ENCODE measurements at regions not wholly inside any gene's neighbourhood (a gene's known extent, or its start where the extent isn't known, plus 50 kb on each side); places are given as distances from the start of the nearest gene placed in this dataset.
"Not testable (repeated sequence)": the region's sequence is repeated elsewhere in the genome, so short reads cannot be mapped to it uniquely, and the experiment has no call there.

DNA sequence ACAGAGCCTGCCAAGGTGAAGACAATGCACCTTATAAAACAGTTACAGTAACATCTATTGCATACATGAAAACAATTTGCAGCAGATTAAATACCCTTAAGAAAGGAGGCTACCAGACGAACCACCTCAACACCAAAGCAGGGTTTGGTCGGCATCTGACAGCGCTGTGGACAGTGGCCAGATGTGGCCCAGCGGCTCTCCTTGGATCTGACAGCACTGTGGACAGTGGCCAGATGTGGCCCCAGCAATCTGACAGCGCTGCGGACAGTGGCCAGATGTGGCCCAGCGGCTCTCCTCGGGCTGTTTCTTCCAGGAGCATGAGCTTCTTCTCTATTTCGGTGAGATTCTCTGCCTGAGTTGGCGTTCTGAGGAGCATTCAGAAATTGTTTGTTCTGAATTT is 211.6 kb downstream of the ANKRD30B start:
- TF ChIP-seq POLR2A (IDR thresholded peaks at IDR 0.05; ENCODE audit: low read length) = no peak
- TF ChIP-seq GATA1 (IDR thresholded peaks at IDR 0.05; ENCODE audit: low read depth, low read length) = no peak
- DNase-seq = no peak

DNA sequence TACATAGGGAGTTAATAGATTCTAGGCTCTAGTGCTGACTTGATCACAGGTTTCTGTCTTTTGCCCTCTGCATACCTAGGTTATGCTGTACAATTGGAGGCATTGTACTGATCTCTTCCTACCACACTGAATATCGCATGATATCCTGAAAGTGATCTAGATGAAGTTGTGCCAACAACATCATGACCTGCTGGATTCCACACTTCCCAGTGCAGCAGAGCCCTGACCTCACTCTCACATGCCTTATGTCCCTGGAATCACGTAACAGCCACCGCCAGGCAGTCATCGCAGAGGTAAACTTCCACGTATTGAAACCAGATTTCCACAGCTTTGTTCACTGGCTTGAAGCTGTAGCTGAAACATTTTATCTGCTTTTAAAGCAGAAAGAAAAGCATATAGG is 214.0 kb downstream of the ANKRD30B start:
- TF ChIP-seq GATA1 (IDR thresholded peaks at IDR 0.05; ENCODE audit: low read depth, low read length) = no peak
- TF ChIP-seq POLR2A (IDR thresholded peaks at IDR 0.05; ENCODE audit: low read length) = no peak

DNA sequence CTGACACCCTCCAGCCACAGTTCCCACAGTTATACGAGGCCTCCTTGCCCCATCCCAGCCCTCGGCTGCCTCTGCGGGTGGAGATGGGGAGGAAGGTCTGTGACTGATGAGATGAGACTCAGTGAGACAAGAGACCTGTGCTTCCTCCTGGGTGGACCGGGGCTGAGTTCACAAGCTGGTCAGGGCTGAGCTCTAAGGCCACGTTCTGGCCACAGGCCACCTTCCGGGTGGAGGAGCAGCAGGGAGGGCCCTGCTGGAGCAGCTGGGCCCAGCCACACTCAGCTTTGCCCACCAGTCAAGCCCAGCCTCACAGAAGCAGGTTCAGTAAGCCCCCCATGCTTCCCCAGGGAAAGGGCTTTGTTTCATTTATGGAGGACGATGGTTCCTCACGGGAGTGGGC is 214.7 kb downstream of the ANKRD30B start:
- no peak for TF ChIP-seq POLR2A (IDR thresholded peaks at IDR 0.05; ENCODE audit: low read length)
- no peak for TF ChIP-seq GATA1 (IDR thresholded peaks at IDR 0.05; ENCODE audit: low read depth, low read length)
- no peak for DNase-seq

More for the DNA sequence above, 214.0 kb downstream of the ANKRD30B start:
- DNase-seq = no peak

DNA sequence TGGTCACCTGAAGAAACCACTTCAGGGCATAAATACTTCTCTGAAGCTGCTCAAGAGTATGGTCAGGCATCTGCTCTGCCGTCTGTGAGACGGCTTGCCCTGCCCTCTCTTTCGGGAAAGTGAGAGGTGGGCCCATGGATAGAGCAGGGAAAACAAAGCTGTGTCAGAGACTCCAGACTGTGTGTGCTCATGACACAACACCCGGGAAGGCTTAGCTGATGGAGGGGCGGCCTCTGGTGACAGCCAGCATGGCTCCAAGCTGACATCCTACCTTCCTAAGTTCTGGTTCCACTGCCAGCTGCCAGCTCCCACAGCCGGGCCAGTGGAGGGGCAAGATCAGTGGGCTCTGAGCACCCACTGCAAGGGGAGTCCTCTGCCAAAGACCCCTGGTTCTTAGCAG is 215.3 kb downstream of the ANKRD30B start:
- no peak for TF ChIP-seq POLR2A (IDR thresholded peaks at IDR 0.05; ENCODE audit: low read length)
- TF ChIP-seq GATA1 (IDR thresholded peaks at IDR 0.05; ENCODE audit: low read depth, low read length) = no peak
- no peak for DNase-seq

DNA sequence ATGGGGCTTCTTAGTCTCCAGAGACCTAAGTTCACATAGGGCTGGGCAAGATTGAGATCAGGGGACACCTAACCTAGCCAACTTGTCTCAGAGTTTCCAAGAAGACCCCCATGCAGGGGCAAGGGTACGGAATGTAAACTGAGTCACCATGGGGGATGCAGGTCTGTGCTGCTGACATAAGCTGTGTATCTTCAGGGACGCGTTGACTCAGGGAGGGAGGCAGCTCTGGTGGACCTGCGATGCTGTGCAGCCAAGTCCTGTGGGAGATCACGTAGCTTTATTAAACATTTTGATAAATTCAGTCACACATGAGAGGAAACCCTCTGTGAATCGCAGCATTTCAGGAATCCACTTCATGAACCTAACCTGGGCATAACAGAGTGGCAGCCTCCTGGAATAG is 216.0 kb downstream of the ANKRD30B start:
- no peak for DNase-seq
- TF ChIP-seq POLR2A (IDR thresholded peaks at IDR 0.05; ENCODE audit: low read length) = no peak
- TF ChIP-seq GATA1 (IDR thresholded peaks at IDR 0.05; ENCODE audit: low read depth, low read length) = no peak

DNA sequence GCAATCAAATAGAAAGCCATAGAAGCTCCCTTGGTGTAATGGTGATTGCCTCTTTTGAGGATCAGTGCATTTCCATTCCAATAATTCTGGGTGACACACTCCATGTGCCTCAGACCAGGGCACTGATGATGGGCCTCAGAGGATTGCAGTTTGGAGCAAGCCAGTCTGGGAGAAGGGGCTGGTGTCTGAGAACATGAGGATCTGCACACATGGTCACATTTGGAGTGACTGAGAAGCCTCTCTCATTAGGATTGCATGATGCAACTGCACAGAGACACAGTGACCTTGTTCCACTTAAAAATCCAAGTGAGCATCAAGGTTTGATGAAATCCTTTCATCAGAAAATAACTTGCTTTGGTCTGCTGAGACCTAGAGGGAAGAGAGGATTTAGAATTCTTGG is 216.4 kb downstream of the ANKRD30B start:
- DNase-seq = no peak
- TF ChIP-seq GATA1 (IDR thresholded peaks at IDR 0.05; ENCODE audit: low read depth, low read length) (no peak), POLR2A (IDR thresholded peaks at IDR 0.05; ENCODE audit: low read length) (no peak)

DNA sequence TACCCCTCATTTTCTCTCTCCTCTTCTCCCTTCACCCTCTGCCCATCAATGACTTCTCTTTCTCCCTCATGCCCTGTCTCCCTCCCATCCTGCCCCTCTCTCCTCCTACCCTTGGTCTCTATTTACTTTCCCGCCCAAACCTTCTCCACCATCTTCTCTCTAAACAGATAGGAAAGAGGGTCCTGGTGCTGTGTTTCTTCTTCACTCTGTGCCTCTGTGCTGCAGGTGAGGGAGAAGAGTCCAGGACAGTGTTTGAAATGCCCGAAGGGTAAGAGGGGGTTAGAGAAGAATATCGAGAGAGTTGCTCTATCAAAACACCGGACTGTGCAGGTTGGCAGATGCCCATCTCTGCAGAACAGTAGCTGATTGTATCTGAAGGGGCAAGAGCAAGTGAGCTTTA is 217.0 kb downstream of the ANKRD30B start:
- not testable (repeated sequence) for DNase-seq

DNA sequence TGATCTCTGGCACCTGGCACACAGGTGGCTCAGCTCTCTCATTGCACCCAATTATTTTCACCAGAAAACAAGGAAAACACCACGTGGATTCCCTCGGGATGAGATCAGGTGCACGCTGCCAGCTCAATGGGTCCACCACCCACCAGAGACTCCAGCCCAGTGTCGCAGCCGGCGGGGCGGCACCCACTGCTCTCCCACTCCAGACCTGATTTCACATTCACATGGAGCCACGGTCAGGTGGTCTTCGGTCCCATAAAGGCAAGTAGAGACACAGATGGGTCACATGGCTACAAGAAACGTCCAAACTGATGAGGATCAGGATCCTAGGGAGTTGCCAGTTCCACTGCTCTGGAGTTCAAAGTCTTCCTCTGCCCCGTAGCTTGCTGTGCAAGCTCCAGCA is 217.6 kb downstream of the ANKRD30B start:
- no peak for DNase-seq
- TF ChIP-seq POLR2A (IDR thresholded peaks at IDR 0.05; ENCODE audit: low read length) = no peak

DNA sequence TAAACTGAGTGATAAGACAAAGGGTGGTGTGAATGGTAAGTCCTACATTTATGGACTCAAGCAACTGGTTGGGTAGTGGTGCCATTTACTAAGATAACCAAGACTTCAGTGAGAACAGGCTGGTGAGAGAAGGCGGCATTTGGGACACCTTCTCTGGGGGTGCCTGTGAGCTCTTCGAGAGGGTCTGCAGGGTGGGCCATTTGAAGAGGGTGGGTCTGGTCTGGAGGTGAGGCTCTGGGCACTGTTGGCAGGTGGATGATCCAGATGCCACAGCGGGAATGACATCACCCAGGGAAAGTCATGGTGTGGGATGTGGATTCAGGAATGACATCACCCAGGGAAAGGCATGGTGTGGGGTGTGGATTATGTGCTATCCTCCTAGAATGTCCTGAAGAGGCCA is 219.3 kb downstream of the ANKRD30B start:
- DNase-seq = not testable (repeated sequence)

DNA sequence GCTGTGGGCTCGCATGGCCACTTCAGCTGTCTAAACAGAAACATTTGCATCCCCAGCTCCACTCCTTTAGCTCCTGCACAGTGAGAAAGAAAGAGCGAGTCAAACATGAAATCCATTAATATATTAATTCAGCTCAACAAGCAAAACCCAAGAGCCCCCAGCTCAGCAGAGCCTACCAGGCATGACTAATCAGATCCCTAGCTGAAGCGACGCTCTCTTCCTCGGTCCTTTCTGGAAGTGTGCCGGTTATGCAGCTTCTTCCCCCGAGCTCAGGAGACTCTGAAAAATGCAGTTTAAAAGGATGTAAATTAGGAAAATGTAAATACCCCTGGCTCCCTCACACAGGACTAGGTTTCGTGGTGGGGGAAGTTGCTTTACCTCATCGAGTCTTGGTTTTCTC is 221.5 kb downstream of the ANKRD30B start:
- DNase-seq = no peak

DNA sequence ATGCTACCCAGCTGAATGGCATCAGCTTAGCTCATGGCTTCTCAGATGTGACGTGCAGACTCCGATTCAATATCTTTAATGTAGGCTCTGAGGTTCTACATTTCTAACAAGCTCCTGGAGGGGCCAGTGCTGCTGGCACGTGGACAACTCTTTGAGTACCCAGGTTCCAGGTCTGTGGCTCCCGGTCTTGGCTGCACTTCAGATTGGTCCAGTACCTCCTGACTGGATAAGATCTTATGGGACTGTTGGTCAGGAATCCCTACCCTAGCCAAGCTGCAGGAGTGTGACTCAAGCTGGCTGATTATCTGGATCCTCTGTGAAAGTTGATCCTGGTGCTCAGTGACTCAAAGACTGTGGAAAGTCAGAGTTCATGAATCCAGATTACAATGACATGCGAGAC is 222.1 kb downstream of the ANKRD30B start:
- DNase-seq = no peak
- TF ChIP-seq POLR2A (IDR thresholded peaks at IDR 0.05; ENCODE audit: low read length) (no peak), GATA1 (IDR thresholded peaks at IDR 0.05; ENCODE audit: low read depth, low read length) (no peak)

More for the DNA sequence above, 221.5 kb downstream of the ANKRD30B start:
- TF ChIP-seq POLR2A (IDR thresholded peaks at IDR 0.05; ENCODE audit: low read length) (no peak), GATA1 (IDR thresholded peaks at IDR 0.05; ENCODE audit: low read depth, low read length) (no peak)

DNA sequence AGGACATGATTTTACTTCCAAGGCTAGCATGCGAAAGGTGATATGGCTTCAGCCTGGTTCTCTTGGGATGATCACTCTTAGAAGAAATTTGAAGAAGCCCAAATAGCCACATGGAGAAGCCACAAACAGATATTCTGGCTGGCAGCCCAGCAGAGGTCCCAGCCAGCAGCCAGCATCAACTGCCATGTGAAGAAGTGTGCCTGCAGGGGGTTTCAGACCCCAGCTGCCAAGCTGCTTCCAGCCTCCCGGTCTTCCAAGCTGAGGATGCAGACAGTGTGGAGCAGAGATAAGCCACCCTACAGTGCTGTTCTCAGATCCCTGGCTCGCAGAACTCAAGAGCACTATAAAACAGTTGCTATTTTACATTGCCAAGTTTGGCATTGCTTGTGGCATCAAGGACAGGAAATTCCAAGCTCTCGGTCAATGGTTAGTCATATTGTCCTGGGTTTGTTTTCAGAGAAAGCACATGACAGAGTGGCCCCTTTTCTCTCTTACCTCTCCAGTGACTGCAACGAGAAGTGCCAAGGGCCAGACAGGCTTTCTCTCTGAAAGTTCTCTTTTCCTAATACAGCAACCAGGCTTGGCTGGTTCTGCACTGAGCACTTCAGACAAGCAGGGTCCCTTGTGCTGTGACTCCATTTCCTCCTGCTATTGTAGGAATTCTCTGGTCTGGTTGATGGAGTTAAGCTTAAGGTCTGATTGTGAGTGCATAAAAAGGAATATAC is 223.7 kb downstream of the ANKRD30B start:
- no peak for DNase-seq
- TF ChIP-seq GATA1 (IDR thresholded peaks at IDR 0.05; ENCODE audit: low read depth, low read length) = no peak
- no peak for TF ChIP-seq POLR2A (IDR thresholded peaks at IDR 0.05; ENCODE audit: low read length)

DNA sequence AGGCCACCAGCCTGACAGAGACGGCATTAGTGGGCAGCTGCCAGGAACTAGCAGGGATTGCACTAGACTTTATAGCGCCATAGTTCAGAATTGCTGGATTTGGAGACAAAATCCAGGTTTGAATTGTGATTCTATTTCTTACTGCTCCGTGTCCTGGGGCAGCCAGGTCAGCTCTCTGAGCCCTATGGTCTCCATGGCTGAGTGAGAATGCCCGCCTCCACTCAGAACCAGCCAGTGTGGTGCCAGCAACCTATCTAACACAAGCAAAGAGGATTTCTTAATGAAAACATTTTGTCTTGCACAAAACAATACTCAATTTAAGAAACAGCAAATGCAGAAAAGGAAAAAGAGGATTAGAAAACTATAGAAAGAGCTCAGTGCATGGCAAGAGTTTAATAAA is 225.4 kb downstream of the ANKRD30B start:
- not testable (repeated sequence) for DNase-seq

DNA sequence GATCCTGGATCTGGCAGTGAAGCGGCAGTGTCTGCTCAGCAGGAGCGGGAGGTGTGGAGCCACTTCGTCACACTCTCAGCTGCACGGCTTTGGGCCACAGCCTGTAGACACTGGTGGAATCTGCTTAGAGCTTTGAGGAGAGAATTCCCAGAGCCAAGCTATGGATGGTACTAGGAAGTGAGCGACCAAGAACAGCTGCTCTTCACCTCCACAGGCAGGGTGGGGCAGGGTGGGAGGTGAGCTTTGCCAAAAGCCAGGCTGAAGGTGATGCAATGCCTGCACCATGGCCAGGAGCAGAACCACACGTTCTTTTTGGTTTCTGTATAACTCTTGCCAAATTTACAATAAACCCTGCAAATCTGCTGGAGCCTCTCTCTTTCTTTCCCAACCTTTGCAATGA is 226.1 kb downstream of the ANKRD30B start:
- no peak for DNase-seq

DNA sequence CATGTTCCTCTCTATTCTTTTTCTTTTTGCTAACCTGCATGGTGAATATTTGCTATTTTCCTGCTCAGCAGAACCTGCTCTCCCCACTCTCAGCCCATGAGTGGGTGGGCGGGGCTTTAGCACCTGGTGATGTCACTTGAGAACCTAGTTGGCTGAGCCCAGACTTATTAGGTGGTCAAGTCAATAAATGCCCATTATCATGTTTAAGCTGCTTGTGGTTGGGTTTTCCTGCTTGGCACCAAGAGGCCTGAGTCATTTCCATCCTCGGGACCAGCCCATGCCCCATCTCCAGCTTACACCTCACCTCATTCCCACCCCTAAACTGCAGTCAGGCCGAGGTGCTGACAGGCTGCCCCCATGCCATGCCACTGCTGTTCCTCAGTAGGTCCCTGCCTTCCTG is 226.6 kb downstream of the ANKRD30B start:
- TF ChIP-seq POLR2A (IDR thresholded peaks at IDR 0.05; ENCODE audit: low read length) (no peak), GATA1 (IDR thresholded peaks at IDR 0.05; ENCODE audit: low read depth, low read length) (no peak)
- no peak for DNase-seq

More for the DNA sequence above, 226.1 kb downstream of the ANKRD30B start:
- TF ChIP-seq POLR2A (IDR thresholded peaks at IDR 0.05; ENCODE audit: low read length) = no peak
- no peak for TF ChIP-seq GATA1 (IDR thresholded peaks at IDR 0.05; ENCODE audit: low read depth, low read length)

DNA sequence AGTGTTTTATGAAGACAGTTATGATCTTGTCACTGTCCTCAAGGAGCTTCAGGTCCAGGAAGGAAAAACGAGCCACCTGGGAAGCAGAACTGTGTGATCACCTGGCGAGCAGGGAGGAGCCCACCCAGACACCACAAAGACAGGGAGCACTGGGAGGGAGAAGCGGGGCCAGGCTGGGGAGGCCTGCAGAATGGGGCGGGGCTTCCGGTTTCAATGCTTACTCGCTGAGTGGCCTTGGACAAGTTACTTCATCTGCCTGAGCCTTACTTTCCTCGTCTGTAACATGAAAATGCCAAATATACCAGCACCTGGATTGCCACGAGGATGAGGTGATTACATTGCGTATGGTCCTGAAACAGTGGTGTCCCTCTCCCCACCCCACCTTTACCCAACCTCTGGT is 227.5 kb downstream of the ANKRD30B start:
- TF ChIP-seq POLR2A (IDR thresholded peaks at IDR 0.05; ENCODE audit: low read length) = no peak
- TF ChIP-seq GATA1 (IDR thresholded peaks at IDR 0.05; ENCODE audit: low read depth, low read length) = no peak
- DNase-seq = no peak
